DMS153 treated with DMSO at 0.1 percent for 48 hours (cell line): ENCODE measurements at regions not wholly inside any gene's neighbourhood (a gene's known extent, or its start where the extent isn't known, plus 50 kb on each side); places are given as distances from the start of the nearest gene placed in this dataset.
"Not testable (repeated sequence)": the region's sequence is repeated elsewhere in the genome, so short reads cannot be mapped to it uniquely, and the experiment has no call there.

Source experiments
- DNase-seq: peaks from one replicate; lab custom pipeline; 2025; ENCODE audit not compliant: unreplicated experiment; lab: John Stamatoyannopoulos, UW

- DNase-seq, result no peak
These were observed 523.9 kb downstream of the PLOD2 start for GRCh38 chr3:145637105-145637504.

DNA sequence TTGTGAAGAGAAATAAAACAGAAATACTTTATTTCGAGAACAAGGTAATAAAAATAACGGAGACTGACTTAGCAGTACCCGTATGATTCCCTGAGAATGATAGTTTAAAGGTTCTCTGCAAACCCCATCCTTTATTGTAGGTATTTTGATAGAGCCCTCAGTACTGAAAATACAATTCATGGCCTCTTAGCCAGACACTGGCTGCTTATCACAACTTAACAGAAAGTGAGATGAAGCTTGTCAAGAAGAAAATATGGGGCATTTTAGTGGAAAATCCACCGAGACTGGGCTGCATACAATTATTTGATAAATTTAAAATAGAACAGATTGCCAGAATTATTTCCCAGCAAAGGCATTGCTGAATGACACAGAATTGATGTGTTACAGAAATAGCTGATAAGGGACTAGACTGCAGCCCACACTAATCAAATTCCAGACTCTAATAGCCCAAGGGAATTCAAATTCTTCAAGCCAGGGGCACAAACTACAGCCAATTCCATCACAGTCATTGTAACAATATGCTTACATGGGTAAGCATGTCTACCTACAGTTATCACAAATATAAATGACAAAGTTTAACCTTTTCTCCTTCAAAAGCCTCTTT lies 521.9 kb downstream of the PLOD2 start:
- no peak for DNase-seq

GRCh38 chr3:145639875-145640274 lies 521.1 kb downstream of the PLOD2 start:
- no peak for DNase-seq

GRCh38 chr3:145648396-145648795 lies 512.6 kb downstream of the PLOD2 start:
- no peak for DNase-seq

DNA sequence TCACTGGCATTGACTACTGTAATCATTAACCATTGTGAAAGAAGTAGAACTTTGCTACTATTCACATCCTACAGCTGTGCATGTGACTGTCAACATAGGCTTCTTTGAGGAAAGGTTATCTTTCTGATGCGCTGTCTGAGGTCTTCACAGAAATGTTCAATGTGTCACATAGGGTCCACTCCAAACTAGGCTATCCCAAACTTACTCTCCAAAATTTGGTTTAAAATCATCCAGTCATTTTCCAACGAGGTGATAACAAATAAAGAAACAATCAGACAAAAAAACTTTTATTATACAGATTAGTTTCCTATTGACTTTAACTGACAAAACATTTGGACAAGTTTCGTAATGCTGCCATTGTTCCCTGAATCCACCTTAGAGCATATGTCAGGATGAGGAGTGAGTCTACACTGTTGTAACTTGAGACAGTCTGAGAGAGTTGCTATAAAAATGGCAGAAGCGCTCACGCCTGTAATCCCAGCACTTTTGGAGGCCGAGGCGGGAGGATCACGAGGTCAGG lies 511.6 kb downstream of the PLOD2 start:
- no peak for DNase-seq

DNA sequence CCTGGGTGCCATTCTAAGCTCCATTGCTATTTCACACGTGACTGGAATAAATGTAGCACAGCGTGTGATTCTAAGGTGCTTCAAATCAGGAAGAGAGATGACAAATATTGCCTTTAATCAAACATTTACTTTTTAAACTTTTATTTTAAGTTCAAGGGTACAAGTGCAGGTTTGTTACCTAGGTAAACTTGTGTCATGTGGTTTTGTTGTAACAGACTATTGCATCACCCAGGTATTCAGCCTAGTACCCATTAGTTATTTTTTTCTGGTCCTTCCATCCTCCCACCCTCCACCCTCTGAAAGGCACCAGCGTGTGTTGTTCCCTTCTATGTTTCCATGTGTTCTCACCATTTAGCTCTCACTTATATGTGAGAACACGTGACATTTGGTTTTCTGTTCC lies 510.8 kb downstream of the PLOD2 start:
- DNase-seq, result no peak

DNA sequence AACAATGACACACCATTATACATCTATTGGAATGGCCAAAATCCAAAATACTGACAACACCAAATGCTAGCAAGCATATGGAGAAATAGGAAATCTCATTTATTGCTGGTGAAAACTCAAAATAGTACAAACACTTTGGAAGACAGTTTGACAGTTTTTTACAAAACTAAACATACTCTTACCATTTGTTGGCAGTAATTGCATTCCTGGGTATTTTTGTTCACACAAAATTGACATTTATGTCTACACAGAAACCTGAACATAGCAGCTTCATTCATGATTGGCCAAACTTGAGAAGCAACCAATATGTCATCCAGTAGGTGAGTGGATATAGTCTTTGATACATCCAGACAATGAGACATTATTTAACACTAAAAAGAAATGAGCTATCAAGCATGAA lies 489.9 kb downstream of the PLOD2 start:
- no peak for DNase-seq

GRCh38 chr3:145673838-145674237 lies 487.1 kb downstream of the PLOD2 start:
- DNase-seq, result no peak

DNA sequence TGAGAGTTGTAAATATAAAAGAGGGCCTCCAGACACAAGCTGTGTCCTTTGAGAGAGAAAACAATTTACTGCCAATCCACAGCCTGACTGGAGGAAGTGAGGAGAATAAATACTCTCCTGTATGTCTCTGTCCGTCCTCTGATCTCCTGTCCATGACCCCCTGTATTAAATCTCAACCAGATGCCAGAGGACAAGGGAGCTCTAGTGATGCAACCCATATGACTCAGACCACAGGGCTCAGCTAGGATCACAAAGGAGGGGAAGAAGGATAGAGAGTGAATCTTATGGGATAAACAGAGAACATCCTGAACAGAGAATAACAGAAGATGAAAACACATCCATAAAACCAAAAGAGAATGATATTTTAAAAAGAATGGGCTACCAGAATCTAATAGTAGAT lies 482.6 kb downstream of the PLOD2 start:
- no peak for DNase-seq

DNA sequence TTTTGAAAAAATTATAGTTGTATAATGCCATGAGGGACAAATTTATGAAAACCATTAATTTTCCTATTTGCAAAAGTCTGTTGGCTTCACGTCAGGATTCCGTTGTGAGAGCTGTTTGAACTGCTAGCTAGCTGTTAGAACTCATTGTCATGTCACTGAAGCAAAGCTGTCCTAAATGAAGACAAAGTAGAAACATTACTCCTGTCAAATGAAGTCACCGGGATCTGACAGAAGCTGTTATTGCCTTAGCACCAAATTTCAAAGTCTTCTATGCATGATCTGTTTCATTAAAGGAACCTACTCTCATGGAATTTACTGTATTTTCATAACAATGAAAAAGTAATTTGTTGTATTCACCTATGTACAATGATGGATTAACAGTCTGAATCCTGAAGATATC lies 479.8 kb downstream of the PLOD2 start:
- no peak for DNase-seq

DNA sequence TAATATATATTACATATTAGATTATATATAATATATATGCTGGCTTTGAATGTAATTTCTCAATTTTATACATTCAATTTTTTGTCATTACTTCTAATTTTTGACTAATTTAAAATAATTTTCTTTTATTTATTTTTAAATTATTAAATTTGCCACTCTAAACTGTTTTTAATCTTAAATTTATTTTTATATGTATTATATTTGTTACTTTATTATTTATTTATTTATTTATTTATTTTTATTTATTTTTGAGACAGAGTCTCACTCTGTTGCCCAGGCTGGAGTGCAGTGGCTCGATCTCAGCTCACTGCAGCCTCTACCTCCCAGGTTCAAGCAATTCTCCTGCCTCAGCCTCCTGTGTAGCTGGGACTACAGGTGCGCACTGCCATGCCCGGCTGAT lies 473.0 kb downstream of the PLOD2 start:
- not testable (repeated sequence) for DNase-seq

GRCh38 chr3:145692751-145693150 lies 468.2 kb downstream of the PLOD2 start:
- DNase-seq, result no peak

- no peak for DNase-seq
These were observed 465.0 kb downstream of the PLOD2 start for GRCh38 chr3:145696011-145696410.

DNA sequence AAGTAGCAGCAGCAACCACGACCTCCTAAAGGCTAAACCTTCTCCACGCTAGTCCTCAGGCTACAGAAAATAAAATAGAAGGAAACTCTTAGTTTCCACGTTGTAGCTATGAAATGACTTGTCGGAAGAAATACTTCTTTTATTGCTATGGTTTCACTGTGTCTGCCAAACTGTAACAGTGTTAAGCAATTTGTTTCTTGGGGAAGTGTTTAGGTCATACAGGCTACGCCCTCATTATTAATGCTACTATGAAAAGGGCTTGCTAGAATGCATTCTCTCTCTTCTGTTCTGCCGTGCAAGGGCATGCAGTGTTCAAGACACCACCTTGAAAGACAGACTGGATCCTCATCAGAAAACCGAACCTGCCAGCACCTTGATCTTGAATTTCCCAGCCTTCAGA lies 462.7 kb downstream of the PLOD2 start:
- DNase-seq, result no peak

DNA sequence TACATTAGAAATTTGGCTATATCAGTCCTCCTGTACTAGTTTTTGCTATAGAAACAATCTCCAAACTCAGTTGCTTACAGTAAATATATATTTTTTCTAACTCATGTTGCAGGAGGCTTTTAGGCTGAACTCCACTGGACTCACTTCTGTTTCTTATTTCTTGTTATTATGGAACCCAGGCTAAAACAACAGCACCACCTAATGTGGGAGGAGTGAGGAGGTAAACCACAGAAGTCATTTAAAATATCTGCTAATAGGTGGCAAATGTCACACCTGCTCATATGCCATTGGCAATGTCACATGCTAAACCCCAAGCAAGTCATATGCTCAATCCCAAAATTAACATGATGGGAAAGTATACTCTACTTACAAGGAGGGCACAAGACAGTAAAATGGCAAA lies 462.2 kb downstream of the PLOD2 start:
- no peak for DNase-seq

- no peak for DNase-seq
These were observed 457.0 kb downstream of the PLOD2 start for GRCh38 chr3:145704020-145704419.

DNA sequence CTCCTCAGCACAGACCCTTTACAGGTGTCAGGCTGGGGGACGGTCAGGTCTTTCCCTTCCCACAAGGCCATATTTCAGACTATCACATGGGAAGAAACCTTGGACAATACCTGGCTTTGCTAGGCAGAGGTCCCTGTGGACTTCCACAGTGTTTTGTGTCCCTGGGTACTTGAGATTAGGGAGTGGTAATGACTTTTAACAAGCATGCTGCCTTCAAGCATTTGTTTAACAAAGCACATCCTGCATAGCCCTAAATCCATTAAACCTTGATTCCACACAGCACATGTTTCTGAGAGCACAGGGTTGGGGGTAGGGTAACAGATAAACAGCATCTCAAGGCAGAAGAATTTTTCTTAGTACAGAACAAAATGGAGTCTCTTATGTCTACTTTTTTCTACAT lies 451.2 kb downstream of the PLOD2 start:
- DNase-seq, result peak; percentile 65

DNA sequence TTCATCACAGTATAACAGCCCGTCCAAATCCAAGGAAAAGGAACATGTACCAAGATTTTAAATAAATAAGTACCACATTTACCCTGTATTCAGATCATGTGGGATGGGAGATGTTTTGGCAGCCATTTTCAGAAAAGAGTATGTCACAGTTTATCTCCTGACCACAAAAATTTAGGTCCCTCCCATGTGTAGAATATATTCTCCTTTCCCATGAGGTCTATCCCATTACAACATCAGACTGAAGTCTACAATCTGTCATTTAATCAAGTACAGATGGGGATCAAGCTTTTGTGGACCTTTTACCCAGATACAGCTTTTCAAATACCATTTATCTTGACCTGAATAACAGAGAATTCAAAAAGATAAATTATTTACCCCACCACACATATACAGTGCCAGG lies 444.5 kb downstream of the PLOD2 start:
- DNase-seq, result no peak

DNA sequence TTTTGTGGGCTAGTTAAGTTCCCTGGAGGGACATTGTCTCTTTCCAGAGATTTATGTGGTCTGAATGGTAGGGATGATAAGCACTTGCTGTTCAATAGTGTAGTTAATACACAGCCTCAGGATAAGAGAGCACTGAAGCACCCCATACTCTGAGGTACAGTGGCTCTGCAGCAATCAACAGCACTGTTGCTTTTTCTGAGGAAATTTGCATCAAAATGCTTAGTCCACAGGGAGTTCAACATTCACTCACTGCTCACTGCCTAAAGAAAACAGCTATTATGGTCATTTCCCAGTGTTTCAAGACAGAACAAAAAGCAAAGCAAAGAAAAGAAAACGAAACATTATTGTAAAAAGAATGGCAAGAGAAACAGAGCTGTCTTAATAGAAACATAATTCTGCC lies 441.9 kb downstream of the PLOD2 start:
- no peak for DNase-seq

- DNase-seq, result no peak
These were observed 439.6 kb downstream of the PLOD2 start for GRCh38 chr3:145721273-145721805.

DNA sequence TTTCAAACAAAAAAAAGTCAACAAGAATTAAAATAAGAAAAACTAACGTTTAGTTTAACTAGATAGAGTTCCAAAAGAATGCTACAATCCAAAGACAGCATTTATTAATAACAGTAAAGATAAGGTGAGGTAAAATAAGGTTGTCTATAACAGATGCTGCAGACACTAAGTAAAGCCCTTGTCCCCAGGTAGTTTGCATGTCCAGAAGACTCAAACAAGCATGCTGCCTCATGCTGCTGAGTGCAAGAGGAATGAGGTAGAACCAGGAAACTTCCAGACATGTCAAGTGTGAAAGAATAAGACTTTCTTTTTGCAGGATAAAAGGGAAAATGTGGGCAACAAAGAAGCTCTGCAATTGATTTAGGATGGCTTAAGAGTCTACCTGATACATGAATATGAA lies 439.2 kb downstream of the PLOD2 start:
- DNase-seq, result no peak

DNA sequence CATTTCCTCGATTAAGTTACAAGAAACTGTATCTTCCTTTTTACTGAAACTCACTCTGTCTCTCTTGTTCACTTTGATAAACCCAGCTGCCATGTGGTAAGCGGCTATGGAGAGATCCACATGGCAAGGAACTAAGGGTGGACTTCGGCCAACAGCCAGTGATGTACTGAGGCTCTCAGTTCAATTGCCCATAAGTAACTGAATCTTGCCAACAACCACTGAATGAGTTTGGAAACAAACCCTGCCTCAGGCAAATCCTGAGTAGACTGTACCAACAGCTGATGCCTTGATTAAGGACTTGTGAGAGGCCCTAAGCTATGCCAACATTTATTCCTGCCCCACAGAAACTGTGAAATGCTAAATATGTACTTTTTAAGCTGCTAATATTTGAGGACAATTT lies 433.5 kb downstream of the PLOD2 start:
- DNase-seq, result no peak

GRCh38 chr3:145735631-145736030 lies 425.4 kb downstream of the PLOD2 start:
- no peak for DNase-seq
